Hepatocyte (in vitro differentiated cells): ENCODE measurements at regions not wholly inside any gene's neighbourhood (a gene's known extent, or its start where the extent isn't known, plus 50 kb on each side); places are given as distances from the start of the nearest gene placed in this dataset.

Source experiments
- CTCF ChIP-seq: fragments of 200-600 bp; sonication (generic); IDR thresholded peaks from 2 replicates; pipeline ENCODE4 v1.5.1; 2016; ENCODE audit warnings: antibody characterized with exemption, mild to moderate bottlenecking; ENCODE audit not compliant: poor library complexity
- EZH2 ChIP-seq: fragments of 200-600 bp; sonication (generic); IDR thresholded peaks from 2 replicates; pipeline ENCODE4 v1.6.1; 2016; ENCODE audit warnings: antibody characterized with exemption, mild to moderate bottlenecking, borderline replicate concordance

GRCh38 chr4:189090174-189090814, 850.4 kb upstream of the FRG1 start:
- TF ChIP-seq CTCF: peak; percentile 50
- TF ChIP-seq EZH2: no peak
